Uterus (tissue), 3 donors: ENCODE measurements at regions not wholly inside any gene's neighbourhood (a gene's known extent, or its start where the extent isn't known, plus 50 kb on each side); places are given as distances from the start of the nearest gene placed in this dataset.

Experiments
- DNase-seq, 2 donors: peaks; one replicate each; pipeline ENCODE4 v3.0.0-alpha.2; 2019 to 2020
- H3K27ac ChIP-seq, 2 donors: fragments of 200-600 bp; sonication (generic); 1 replicate in 1 of 2; 2 replicates in 1 of 2; pipeline ENCODE4 v1.5.1; 2016 to 2018
- H3K27me3 ChIP-seq, 2 donors: fragments of 200-600 bp; sonication (generic); one replicate each; pipeline ENCODE4 v1.5.1; 2018 to 2019; ENCODE audit warnings: control low read depth in 1 of 2
- H3K36me3 ChIP-seq, 2 donors: fragments of 200-600 bp; sonication (generic); one replicate each; pipeline ENCODE4 v1.5.1; 2019; ENCODE audit warnings: control low read depth in 1 of 2
- H3K4me1 ChIP-seq, 2 donors: fragments of 200-600 bp; sonication (generic); one replicate each; pipeline ENCODE4 v1.5.1; 2018 to 2019; ENCODE audit warnings: control low read depth in 1 of 2
- H3K4me3 ChIP-seq, 2 donors: fragments of 200-600 bp; sonication (generic); 1 replicate in 1 of 2; 2 replicates in 1 of 2; pipeline ENCODE4 v1.5.1; 2018 to 2019; ENCODE audit warnings: mild to moderate bottlenecking in 1 of 2
- H3K9me3 ChIP-seq, 2 donors: fragments of 200-600 bp; sonication (generic); one replicate each; pipeline ENCODE4 v1.5.1; 2019; ENCODE audit warnings: control low read depth in 1 of 2
- POLR2A ChIP-seq, 2 donors: fragments of 450-650 bp; IDR thresholded peaks; one replicate each; pipeline ENCODE4 v1.6.1; 2016; ENCODE audit warnings: antibody characterized with exemption in 2 of 2, mild to moderate bottlenecking in 1 of 2, moderate library complexity in 1 of 2
- intact Hi-C: fragments of 100-400 bp; cut with DNase I; formaldehyde crosslinking; loops from one replicate; pipeline ENCODE4 v1.15.1; 2023; ENCODE audit warnings: low total_unique reads
- TF ChIP-seq, protein P1 (sequence below), 4 experiments: fragments of 200-600 bp in 2 of 4; fragments of 450-650 bp in 2 of 4; sonication (generic) in 2 of 4; IDR thresholded peaks; one replicate each; pipeline ENCODE4 v1.5.1; 2016 to 2019; ENCODE audit warnings: antibody characterized with exemption in 4 of 4, mild to moderate bottlenecking in 2 of 4, moderate library complexity in 1 of 4
- donor health status: DM: yes; HTN: yes; CAD: no.

DNA sequence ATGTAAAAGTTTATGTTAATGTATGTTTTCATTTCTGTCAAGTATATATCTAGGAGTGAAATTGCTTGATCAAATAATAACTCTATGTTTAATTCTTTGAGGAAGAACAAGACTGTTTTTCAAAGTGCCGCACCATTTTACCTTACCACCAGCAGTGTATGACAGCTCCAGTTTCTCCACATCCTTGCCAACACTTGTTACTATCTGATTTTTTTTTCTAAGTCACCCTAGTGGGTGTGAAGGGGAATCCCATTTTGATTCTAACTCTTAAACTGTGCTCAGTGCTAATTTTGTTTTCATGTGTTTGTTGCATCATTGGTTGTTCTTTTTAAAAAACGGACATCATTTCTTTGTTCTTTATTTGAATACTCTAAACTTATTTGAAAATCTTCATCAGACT is 120.2 kb upstream of the CDK6 start:
- DNase-seq: no peak
- Histone ChIP-seq H3K36me3 (no peaks in the 10 kb centered on the region), H3K27ac (no peak overlapping the region), H3K9me3 (peaks cover 0 to 3% of the 10 kb centered on the region in 2 donors), H3K4me1 (no peaks in the 10 kb centered on the region), H3K4me3 (no peak overlapping the region), H3K27me3 (no peaks in the 10 kb centered on the region)
- TF ChIP-seq POLR2A (IDR thresholded peaks at IDR 0.05): no peak
- TF ChIP-seq, protein P1, sequence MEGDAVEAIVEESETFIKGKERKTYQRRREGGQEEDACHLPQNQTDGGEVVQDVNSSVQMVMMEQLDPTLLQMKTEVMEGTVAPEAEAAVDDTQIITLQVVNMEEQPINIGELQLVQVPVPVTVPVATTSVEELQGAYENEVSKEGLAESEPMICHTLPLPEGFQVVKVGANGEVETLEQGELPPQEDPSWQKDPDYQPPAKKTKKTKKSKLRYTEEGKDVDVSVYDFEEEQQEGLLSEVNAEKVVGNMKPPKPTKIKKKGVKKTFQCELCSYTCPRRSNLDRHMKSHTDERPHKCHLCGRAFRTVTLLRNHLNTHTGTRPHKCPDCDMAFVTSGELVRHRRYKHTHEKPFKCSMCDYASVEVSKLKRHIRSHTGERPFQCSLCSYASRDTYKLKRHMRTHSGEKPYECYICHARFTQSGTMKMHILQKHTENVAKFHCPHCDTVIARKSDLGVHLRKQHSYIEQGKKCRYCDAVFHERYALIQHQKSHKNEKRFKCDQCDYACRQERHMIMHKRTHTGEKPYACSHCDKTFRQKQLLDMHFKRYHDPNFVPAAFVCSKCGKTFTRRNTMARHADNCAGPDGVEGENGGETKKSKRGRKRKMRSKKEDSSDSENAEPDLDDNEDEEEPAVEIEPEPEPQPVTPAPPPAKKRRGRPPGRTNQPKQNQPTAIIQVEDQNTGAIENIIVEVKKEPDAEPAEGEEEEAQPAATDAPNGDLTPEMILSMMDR (IDR thresholded peaks at IDR 0.05): no peak
- intact Hi-C loops: no loop called here

DNA sequence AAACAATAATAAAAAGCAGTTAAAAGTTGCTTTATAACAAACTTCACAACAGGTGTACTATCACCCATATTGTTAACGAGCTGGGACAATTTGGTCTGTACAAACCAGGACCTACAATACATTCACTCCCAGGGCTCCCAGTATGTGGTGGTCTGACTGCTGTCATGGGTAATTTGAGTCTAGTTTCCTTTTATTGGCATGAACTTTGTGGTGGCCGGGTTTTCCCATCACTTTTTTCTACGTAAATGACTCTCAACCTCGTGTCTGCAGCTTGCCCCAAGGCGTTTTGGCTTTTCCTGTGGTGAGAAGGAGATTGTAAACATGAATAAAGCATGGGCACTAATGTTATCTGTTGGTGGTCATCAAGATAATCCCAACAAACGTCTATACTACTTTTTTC is 118.7 kb upstream of the CDK6 start:
- DNase-seq: no peak
- TF ChIP-seq, protein P1 (IDR thresholded peaks at IDR 0.05): no peak
- TF ChIP-seq POLR2A (IDR thresholded peaks at IDR 0.05): no peak
- Histone ChIP-seq H3K27me3 (no peaks in the 10 kb centered on the region), H3K36me3 (no peaks in the 10 kb centered on the region), H3K27ac (no peak overlapping the region), H3K9me3 (peaks cover 0 to 3% of the 10 kb centered on the region in 2 donors), H3K4me1 (no peaks in the 10 kb centered on the region), H3K4me3 (no peak overlapping the region)
- intact Hi-C loops: no loop called here

DNA sequence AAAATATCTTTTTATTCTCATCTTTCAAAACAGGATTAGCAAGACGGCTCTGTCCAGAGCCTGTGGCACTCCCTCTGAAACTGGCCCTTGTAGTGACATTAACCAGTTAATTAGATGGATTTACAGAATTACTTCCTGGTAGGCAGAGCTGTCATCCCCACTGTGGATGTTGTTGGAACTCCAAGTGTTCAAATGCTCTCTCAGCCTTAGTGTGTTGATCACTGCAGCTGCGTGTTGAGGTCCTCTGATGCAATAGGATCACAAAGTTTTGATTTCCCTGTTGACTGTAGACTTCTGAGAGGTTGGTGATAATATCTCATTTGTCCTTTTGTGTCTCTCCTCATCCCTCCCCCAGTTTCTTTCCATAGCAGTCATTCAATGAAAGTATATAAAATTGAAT is 117.3 kb upstream of the CDK6 start:
- H3K27me3 ChIP-seq: no peaks in the 10 kb centered on the region
- H3K4me3 ChIP-seq: no peak overlapping the region
- peaks cover 0 to 3% of the 10 kb centered on the region in 2 donors for H3K9me3 ChIP-seq
- intact Hi-C loops: no loop called here
- no peaks in the 10 kb centered on the region for H3K4me1 ChIP-seq
- no peak for TF ChIP-seq POLR2A (IDR thresholded peaks at IDR 0.05)
- TF ChIP-seq, protein P1 (IDR thresholded peaks at IDR 0.05): no peak
- no peaks in the 10 kb centered on the region for H3K36me3 ChIP-seq
- DNase-seq: no peak
- H3K27ac ChIP-seq: no peak overlapping the region

DNA sequence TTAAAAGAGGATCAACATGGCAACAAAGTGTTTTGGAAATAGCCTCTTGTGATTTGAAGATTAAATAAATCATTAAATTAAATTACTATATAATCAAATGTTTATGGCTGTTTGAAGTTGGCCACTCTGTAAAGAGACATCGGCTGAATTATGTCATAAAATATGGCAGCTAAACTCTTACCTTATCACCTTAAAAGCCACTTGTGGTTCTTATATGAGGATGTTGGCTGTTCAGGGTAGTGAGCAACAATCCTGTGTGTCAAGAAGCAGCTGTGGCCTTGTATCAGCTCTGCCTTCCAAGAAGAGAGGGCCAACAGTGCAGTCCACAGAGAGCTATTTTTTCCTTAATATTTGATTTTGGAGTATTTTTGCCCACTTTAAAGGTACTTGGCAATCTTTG is 113.4 kb upstream of the CDK6 start:
- Histone ChIP-seq H3K36me3 (no peaks in the 10 kb centered on the region), H3K9me3 (no peaks in the 10 kb centered on the region), H3K4me3 (no peak overlapping the region), H3K27ac (no peak overlapping the region), H3K4me1 (no peaks in the 10 kb centered on the region), H3K27me3 (no peaks in the 10 kb centered on the region)
- TF ChIP-seq POLR2A (IDR thresholded peaks at IDR 0.05): no peak
- TF ChIP-seq, protein P1 (IDR thresholded peaks at IDR 0.05): no peak
- DNase-seq: no peak
- intact Hi-C loops: no loop called here

DNA sequence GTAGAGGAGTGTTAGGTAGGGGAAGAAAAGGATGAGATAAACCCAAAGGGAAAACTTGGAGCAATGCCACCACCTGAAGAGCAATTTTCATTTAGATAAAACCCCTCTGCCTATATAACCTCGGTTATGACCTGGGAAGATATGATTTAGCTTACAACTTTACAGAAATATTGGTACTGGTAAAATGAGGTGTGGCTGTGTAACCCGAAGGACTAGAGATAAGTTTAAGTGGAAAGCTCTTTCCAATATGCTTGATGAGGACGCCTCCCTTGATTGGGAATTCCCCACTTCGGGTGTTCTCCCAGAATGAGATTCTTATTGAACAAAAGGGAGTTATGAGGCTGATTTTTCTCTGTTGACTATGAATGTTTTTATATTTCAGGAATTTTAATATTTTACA is 109.5 kb upstream of the CDK6 start:
- no peak for DNase-seq
- no peaks in the 10 kb centered on the region for H3K4me1 ChIP-seq
- intact Hi-C loops: no loop called here
- no peak overlapping the region for H3K4me3 ChIP-seq
- no peaks in the 10 kb centered on the region for H3K27me3 ChIP-seq
- no peaks in the 10 kb centered on the region for H3K9me3 ChIP-seq
- no peak overlapping the region for H3K27ac ChIP-seq
- TF ChIP-seq POLR2A (IDR thresholded peaks at IDR 0.05): no peak
- TF ChIP-seq, protein P1 (IDR thresholded peaks at IDR 0.05): no peak
- no peaks in the 10 kb centered on the region for H3K36me3 ChIP-seq
